C4-2B (cell line): ENCODE measurements at regions not wholly inside any gene's neighbourhood (a gene's known extent, or its start where the extent isn't known, plus 50 kb on each side); places are given as distances from the start of the nearest gene placed in this dataset.

Source experiments
- ZFX ChIP-seq: fragments of 450-650 bp; IDR thresholded peaks from 2 replicates; pipeline ENCODE4 v1.6.1; 2017
- TF ChIP-seq, protein P1 (sequence below): fragments of 450-650 bp; conservative IDR thresholded peaks from 2 replicates; pipeline ENCODE4 v1.5.1; 2017; ENCODE audit warnings: mild to moderate bottlenecking

DNA sequence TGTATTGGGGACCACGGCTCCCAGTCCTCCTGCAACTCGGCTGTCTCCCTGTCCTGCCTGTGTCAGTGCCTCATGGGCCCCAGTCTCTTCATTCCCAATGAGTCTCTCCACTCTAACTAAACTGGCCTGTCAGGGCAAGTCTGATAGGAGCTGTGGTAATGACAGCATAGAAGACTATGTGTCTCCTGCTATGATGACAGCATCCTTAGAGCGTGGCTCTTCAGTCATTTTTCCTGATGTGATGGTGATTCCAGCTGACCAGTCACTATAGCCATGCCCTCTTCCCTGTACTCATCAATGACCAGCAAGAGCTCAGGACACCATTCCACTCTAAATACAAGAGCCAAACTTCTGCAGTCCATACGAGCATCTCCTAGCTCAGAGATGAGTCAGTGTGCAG lies 339.8 kb downstream of the PCNX1 start:
- TF ChIP-seq, protein P1, sequence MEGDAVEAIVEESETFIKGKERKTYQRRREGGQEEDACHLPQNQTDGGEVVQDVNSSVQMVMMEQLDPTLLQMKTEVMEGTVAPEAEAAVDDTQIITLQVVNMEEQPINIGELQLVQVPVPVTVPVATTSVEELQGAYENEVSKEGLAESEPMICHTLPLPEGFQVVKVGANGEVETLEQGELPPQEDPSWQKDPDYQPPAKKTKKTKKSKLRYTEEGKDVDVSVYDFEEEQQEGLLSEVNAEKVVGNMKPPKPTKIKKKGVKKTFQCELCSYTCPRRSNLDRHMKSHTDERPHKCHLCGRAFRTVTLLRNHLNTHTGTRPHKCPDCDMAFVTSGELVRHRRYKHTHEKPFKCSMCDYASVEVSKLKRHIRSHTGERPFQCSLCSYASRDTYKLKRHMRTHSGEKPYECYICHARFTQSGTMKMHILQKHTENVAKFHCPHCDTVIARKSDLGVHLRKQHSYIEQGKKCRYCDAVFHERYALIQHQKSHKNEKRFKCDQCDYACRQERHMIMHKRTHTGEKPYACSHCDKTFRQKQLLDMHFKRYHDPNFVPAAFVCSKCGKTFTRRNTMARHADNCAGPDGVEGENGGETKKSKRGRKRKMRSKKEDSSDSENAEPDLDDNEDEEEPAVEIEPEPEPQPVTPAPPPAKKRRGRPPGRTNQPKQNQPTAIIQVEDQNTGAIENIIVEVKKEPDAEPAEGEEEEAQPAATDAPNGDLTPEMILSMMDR: no peak
- TF ChIP-seq ZFX: no peak
